Thyroid gland (tissue), 4 donors: ENCODE measurements at regions not wholly inside any gene's neighbourhood (a gene's known extent, or its start where the extent isn't known, plus 50 kb on each side); places are given as distances from the start of the nearest gene placed in this dataset.

Source experiments
- DNase-seq, 2 donors: peaks; one replicate each; pipeline ENCODE4 v3.0.0-alpha.2; 2019
- H3K27ac ChIP-seq, 3 donors: fragments of 200-600 bp; sonication (generic); 1 replicate in 2 of 3; 2 replicates in 1 of 3; pipeline ENCODE4 v1.5.1; 2016 to 2019; ENCODE audit warnings: mild to moderate bottlenecking in 1 of 3, moderate library complexity in 1 of 3
- H3K27me3 ChIP-seq: fragments of 200-600 bp; sonication (generic); one replicate; pipeline ENCODE4 v1.5.1; 2019
- H3K36me3 ChIP-seq, 2 donors: fragments of 200-600 bp; sonication (generic); one replicate each; pipeline ENCODE4 v1.5.1; 2016 to 2019
- H3K4me1 ChIP-seq, 2 donors: fragments of 200-600 bp; sonication (generic); one replicate each; pipeline ENCODE4 v1.5.1; 2017 to 2019
- H3K4me3 ChIP-seq, 3 donors: fragments of 200-600 bp; sonication (generic); replicated peaks in 1 of 3; 1 replicate in 2 of 3; 2 replicates in 1 of 3; pipeline ENCODE4 v1.5.1; 2016; ENCODE audit warnings: mild to moderate bottlenecking in 1 of 3
- H3K9me3 ChIP-seq: fragments of 200-600 bp; sonication (generic); one replicate; pipeline ENCODE4 v1.5.1; 2017
- CTCF ChIP-seq, 6 experiments: fragments of 200-600 bp in 3 of 6; fragments of 450-650 bp in 3 of 6; sonication (generic) in 3 of 6; IDR thresholded peaks; one replicate each; pipeline ENCODE4 v1.5.1; 2016 to 2019; ENCODE audit warnings: antibody characterized with exemption in 6 of 6, mild to moderate bottlenecking in 2 of 6, inconsistent platforms in 1 of 6, moderate library complexity in 1 of 6
- POLR2A ChIP-seq, 2 donors: fragments of 450-650 bp; IDR thresholded peaks; one replicate each; pipeline ENCODE4 v1.6.1; 2017; ENCODE audit warnings: antibody characterized with exemption in 2 of 2, mild to moderate bottlenecking in 2 of 2, moderate library complexity in 1 of 2
- WGBS, 2 donors: methylation state at CpG; one replicate each; pipeline ENCODE4 v1.1.5; 2017; 5-methylcytosine and 5-hydroxymethylcytosine counted together
- intact Hi-C: fragments of 100-400 bp; cut with DNase I; formaldehyde crosslinking; loops from one replicate; pipeline ENCODE4 v1.15.1; 2023

GRCh38 chr3:16803019-16803418 lies 81.7 kb upstream of the PLCL2 start:
- Histone ChIP-seq H3K4me3 (no peak overlapping the region), H3K27me3 (no peaks in the 10 kb centered on the region), H3K27ac (no peak overlapping the region), H3K9me3 (no peaks in the 10 kb centered on the region), H3K36me3 (no peaks in the 10 kb centered on the region), H3K4me1 (no peaks in the 10 kb centered on the region)
- no peak for TF ChIP-seq POLR2A (IDR thresholded peaks at IDR 0.05)
- no peak for DNase-seq
- WGBS, 2 donors = 95 to 96% methylated on average over 4 of the region's 4 CpGs
- intact Hi-C loops = no loop called here

GRCh38 chr3:16807391-16807790 lies 77.4 kb upstream of the PLCL2 start:
- WGBS, 2 donors = 75 to 76% methylated on average over 6 of the region's 6 CpGs
- Histone ChIP-seq H3K9me3 (no peaks in the 10 kb centered on the region), H3K36me3 (no peaks in the 10 kb centered on the region), H3K4me3 (no peak overlapping the region), H3K27ac (no peak overlapping the region), H3K4me1 (no peaks in the 10 kb centered on the region), H3K27me3 (no peaks in the 10 kb centered on the region)
- intact Hi-C loops = no loop called here
- no peak for TF ChIP-seq CTCF (IDR thresholded peaks at IDR 0.05)
- TF ChIP-seq POLR2A (IDR thresholded peaks at IDR 0.05) = no peak
- no peak for DNase-seq

- Histone ChIP-seq H3K27me3 (no peaks in the 10 kb centered on the region), H3K4me3 (no peak overlapping the region), H3K9me3 (no peaks in the 10 kb centered on the region), H3K36me3 (no peaks in the 10 kb centered on the region), H3K4me1 (no peaks in the 10 kb centered on the region), H3K27ac (no peak overlapping the region)
- 51 to 67% methylated on average over 3 of the region's 3 CpGs for WGBS, 2 donors
- no peak for TF ChIP-seq CTCF (IDR thresholded peaks at IDR 0.05)
- TF ChIP-seq POLR2A (IDR thresholded peaks at IDR 0.05) = no peak
- intact Hi-C loops = no loop called here
- no peak for DNase-seq
Measured at GRCh38 chr3:16808393-16809107, 76.2 kb upstream of the PLCL2 start.

GRCh38 chr3:16809482-16809881 lies 75.3 kb upstream of the PLCL2 start:
- 68 to 79% methylated on average over 4 of the region's 4 CpGs for WGBS, 2 donors
- Histone ChIP-seq H3K4me1 (no peaks in the 10 kb centered on the region), H3K27me3 (no peaks in the 10 kb centered on the region), H3K27ac (no peak overlapping the region), H3K9me3 (no peaks in the 10 kb centered on the region), H3K4me3 (no peak overlapping the region), H3K36me3 (no peaks in the 10 kb centered on the region)
- TF ChIP-seq CTCF (IDR thresholded peaks at IDR 0.05) (no peak), POLR2A (IDR thresholded peaks at IDR 0.05) (no peak)
- intact Hi-C loops = no loop called here
- no peak for DNase-seq

- H3K36me3 ChIP-seq = no peaks in the 10 kb centered on the region
- H3K9me3 ChIP-seq = no peaks in the 10 kb centered on the region
- no peak overlapping the region for H3K4me3 ChIP-seq
- no peaks in the 10 kb centered on the region for H3K27me3 ChIP-seq
- H3K27ac ChIP-seq = no peak overlapping the region
- intact Hi-C loops = no loop called here
- no peak for DNase-seq
- TF ChIP-seq CTCF (IDR thresholded peaks at IDR 0.05) (no peak), POLR2A (IDR thresholded peaks at IDR 0.05) (no peak)
- H3K4me1 ChIP-seq = no peaks in the 10 kb centered on the region
- WGBS, 2 donors = 85 to 97% methylated on average over 2 of the region's 2 CpGs
Measured at GRCh38 chr3:16809993-16810392, 74.8 kb upstream of the PLCL2 start.
